Parathyroid adenoma (tissue), 2 donors: ENCODE measurements at regions not wholly inside any gene's neighbourhood (a gene's known extent, or its start where the extent isn't known, plus 50 kb on each side); places are given as distances from the start of the nearest gene placed in this dataset.

Experiments used
- H2AFZ ChIP-seq: fragments of 300-600 bp; sonication (generic); one replicate; pipeline ENCODE4 v1.7.0; 2017; ENCODE audit warnings: antibody characterized with exemption, mild to moderate bottlenecking
- H3K27ac ChIP-seq: fragments of 300-600 bp; sonication (generic); one replicate; pipeline ENCODE4 v1.7.0; 2017
- H3K27me3 ChIP-seq: fragments of 300-600 bp; sonication (generic); one replicate; pipeline ENCODE4 v1.7.0; 2017; ENCODE audit warnings: low read length; ENCODE audit not compliant: control insufficient read depth, insufficient read depth
- H3K36me3 ChIP-seq: fragments of 300-600 bp; sonication (generic); one replicate; pipeline ENCODE4 v1.7.0; 2017; ENCODE audit warnings: low read length; ENCODE audit not compliant: control insufficient read depth, insufficient read depth
- H3K4me1 ChIP-seq: fragments of 300-600 bp; sonication (generic); one replicate; pipeline ENCODE4 v1.7.0; 2017; ENCODE audit warnings: control low read depth
- H3K4me2 ChIP-seq: fragments of 300-600 bp; sonication (generic); one replicate; pipeline ENCODE4 v1.7.0; 2017; ENCODE audit warnings: low read length
- H3K4me3 ChIP-seq: fragments of 300-600 bp; sonication (generic); one replicate; pipeline ENCODE4 v1.7.0; 2017; ENCODE audit warnings: low read depth, low read length
- H3K79me2 ChIP-seq: fragments of 300-600 bp; sonication (generic); one replicate; pipeline ENCODE4 v1.7.0; 2017; ENCODE audit warnings: control low read depth
- H3K9ac ChIP-seq: fragments of 300-600 bp; sonication (generic); one replicate; pipeline ENCODE4 v1.7.0; 2017; ENCODE audit warnings: mild to moderate bottlenecking
- H3K9me3 ChIP-seq: fragments of 300-600 bp; sonication (generic); one replicate; pipeline ENCODE4 v1.7.0; 2017; ENCODE audit warnings: low read length; ENCODE audit not compliant: control insufficient read depth
- CTCF ChIP-seq: fragments of 300-600 bp; sonication (generic); IDR thresholded peaks from one replicate; pipeline ENCODE4 v1.7.0; 2017; ENCODE audit warnings: antibody characterized with exemption, mild to moderate bottlenecking
- donor health status: primary hyperparathyroidism.

- Histone ChIP-seq H3K4me3 (no peak overlapping the region), H3K9me3 (no peaks in the 10 kb centered on the region), H3K4me1 (no peaks in the 10 kb centered on the region), H3K36me3 (no peaks in the 10 kb centered on the region), H3K79me2 (no peaks in the 10 kb centered on the region), H3K27me3 (no peaks in the 10 kb centered on the region), H3K9ac (no peak overlapping the region), H3K27ac (no peak overlapping the region), H2AFZ (no peak overlapping the region), H3K4me2 (no peak overlapping the region)
- no peak for TF ChIP-seq CTCF
Measured at GRCh38 chr4:59060002-59060846, 1950.0 kb upstream of the IGFBP7 start.

GRCh38 chr4:59060895-59061294 lies 1950.7 kb upstream of the IGFBP7 start:
- no peaks in the 10 kb centered on the region for H3K79me2 ChIP-seq
- H3K36me3 ChIP-seq: no peaks in the 10 kb centered on the region
- no peak overlapping the region for H3K4me3 ChIP-seq
- no peaks in the 10 kb centered on the region for H3K9me3 ChIP-seq
- no peaks in the 10 kb centered on the region for H3K27me3 ChIP-seq
- no peak overlapping the region for H3K4me2 ChIP-seq
- no peak overlapping the region for H3K27ac ChIP-seq
- H3K4me1 ChIP-seq: no peaks in the 10 kb centered on the region
- H2AFZ ChIP-seq: no peak overlapping the region
- no peak overlapping the region for H3K9ac ChIP-seq
- no peak for TF ChIP-seq CTCF

- TF ChIP-seq CTCF: no peak
- Histone ChIP-seq H3K36me3 (no peaks in the 10 kb centered on the region), H3K9me3 (no peaks in the 10 kb centered on the region), H3K9ac (no peak overlapping the region), H3K4me2 (no peak overlapping the region), H3K27ac (no peak overlapping the region), H3K27me3 (no peaks in the 10 kb centered on the region), H3K79me2 (no peaks in the 10 kb centered on the region), H2AFZ (no peak overlapping the region), H3K4me3 (no peak overlapping the region), H3K4me1 (no peaks in the 10 kb centered on the region)
Measured at GRCh38 chr4:59063015-59063720, 1953.0 kb upstream of the IGFBP7 start.

- H3K9me3 ChIP-seq: no peaks in the 10 kb centered on the region
- H3K36me3 ChIP-seq: no peaks in the 10 kb centered on the region
- no peak overlapping the region for H3K4me2 ChIP-seq
- no peak overlapping the region for H3K9ac ChIP-seq
- no peak overlapping the region for H2AFZ ChIP-seq
- no peak overlapping the region for H3K27ac ChIP-seq
- no peak for TF ChIP-seq CTCF
- no peaks in the 10 kb centered on the region for H3K79me2 ChIP-seq
- H3K27me3 ChIP-seq: no peaks in the 10 kb centered on the region
- no peaks in the 10 kb centered on the region for H3K4me1 ChIP-seq
- no peak overlapping the region for H3K4me3 ChIP-seq
Measured at GRCh38 chr4:59068722-59069418, 1958.7 kb upstream of the IGFBP7 start.
